Fibroblast of upper back skin (primary cell): ENCODE measurements at regions not wholly inside any gene's neighbourhood (a gene's known extent, or its start where the extent isn't known, plus 50 kb on each side); places are given as distances from the start of the nearest gene placed in this dataset.

Source experiments
- DNase-seq: peaks from one replicate; pipeline ENCODE4 v3.0.0-alpha.2; 2013

DNA sequence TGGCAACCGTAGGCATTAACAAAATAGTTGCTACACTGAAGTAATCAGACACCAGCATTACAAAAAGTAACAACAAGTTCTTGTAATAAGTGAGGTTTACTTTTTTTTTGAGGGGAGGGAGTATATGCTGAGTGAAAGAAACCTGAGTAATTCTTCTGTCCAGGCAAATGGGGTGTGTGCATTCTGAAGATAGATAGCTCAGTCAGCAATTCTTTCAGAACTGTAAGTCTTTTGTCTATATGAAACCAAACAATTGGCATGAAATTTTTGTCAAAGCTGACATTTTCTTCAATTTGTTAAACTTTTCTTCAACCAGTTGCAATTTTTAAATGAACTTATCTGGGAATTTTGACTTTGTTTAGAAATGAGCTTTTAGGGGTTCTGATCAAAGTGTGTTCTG lies 208.1 kb upstream of the THSD7B start:
- no peak for DNase-seq

- no peak for DNase-seq
These were observed 215.2 kb upstream of the THSD7B start for GRCh38 chr2:136550181-136550580.

GRCh38 chr2:136539355-136539754 lies 226.0 kb upstream of the THSD7B start:
- DNase-seq, result no peak

- no peak for DNase-seq
These were observed 226.9 kb upstream of the THSD7B start for GRCh38 chr2:136538489-136538888.

DNA sequence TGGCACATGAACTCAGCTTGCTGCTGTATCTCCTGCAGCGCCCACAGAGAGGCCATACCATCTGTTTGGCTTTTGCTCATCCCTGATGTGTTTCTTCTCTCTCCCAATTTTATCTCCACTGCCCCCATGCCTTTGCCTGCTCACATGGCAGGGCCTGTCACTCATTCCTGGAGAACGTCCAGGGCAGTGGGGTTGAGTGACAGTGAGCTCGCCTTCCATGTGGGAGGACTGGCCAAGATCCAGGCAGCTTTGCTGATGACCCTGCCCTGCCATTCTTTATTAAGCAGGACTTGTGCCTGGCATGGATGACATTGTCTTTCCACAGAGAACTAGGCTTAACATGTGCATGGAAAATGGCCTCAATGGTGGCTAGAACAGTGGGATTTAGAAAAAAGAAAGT lies 230.5 kb upstream of the THSD7B start:
- no peak for DNase-seq

- DNase-seq, result no peak
These were observed 233.2 kb upstream of the THSD7B start for GRCh38 chr2:136532171-136532570.

DNA sequence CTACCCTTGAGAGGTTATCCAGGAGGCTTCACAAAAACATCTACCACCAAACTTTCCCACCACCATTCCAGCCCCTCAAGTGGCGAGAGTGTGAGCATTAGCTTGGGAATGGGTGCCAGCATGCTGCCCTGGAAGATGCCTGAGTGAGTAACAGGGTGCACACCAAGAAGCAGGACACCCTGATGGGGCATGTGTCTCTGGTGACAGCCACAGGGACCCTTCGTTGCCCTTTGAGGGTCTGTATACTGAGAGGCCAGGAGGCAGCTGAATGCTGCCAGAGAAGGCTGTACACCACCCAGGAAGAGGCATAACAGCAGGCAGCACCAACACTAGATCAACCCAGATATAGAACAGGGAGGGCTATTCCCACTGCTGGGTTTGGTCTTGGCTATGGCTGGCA lies 233.6 kb upstream of the THSD7B start:
- no peak for DNase-seq

- DNase-seq, result no peak
These were observed 235.2 kb upstream of the THSD7B start for GRCh38 chr2:136530146-136530545.

DNA sequence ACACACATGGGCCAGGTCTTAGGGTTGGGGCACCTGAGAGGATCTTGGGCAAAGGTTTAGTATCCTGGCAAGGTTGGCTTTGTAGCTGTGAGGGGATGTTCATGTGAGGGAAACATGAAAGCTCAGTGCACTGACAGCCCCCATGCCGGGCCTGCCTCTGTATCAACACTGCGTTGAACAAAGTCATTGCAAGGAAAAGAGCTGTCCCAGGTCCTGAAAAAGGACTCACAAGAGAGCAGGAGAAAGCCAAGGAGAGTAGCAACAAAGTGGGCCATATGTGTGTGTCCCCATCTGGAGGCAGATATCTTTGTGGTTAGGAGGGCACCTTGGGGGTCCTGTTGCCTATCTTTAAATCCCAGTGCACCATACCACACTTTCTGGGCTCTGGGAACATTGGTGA lies 237.8 kb upstream of the THSD7B start:
- no peak for DNase-seq

- no peak for DNase-seq
These were observed 242.6 kb upstream of the THSD7B start for GRCh38 chr2:136522724-136523123.

- DNase-seq, result no peak
These were observed 247.6 kb upstream of the THSD7B start for GRCh38 chr2:136517716-136518115.

DNA sequence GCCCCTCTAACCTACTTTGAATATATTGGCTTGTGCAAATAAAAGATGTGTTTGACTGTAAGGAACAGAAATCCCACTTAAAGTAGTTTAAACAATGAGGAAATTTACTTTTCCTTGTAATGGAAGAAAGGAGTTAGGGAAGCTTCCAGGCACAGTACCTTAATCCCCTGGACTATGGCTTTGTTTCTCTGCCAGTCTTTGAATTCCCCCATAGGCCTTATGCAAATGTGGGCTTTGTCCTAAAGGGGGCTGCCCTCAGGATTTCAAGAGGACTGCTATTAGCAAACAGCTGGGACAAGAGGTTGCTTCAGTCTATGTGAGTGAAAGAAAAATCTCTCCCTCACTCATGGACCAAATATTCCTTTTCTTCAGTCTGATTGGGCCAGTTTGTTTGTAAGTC lies 255.1 kb upstream of the THSD7B start:
- no peak for DNase-seq

DNA sequence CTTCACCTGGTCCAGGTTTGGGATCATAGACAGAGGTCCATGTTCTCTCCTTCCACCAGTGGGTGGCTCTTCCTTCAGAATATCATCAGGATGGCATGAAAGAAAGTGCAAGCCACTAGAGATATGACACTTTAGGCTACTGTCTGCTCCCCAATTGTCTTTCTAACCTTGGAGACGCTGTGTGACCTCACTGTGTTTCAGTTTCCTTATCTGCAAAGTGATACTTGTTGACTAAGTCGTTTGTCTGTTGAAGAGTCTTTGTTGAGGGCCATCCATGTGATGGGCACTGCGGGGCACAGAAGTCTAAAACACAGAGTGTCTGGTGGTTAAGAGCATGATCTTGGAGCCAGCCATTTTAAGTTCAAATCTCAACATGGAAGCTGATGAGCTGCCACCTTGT lies 259.9 kb upstream of the THSD7B start:
- DNase-seq, result no peak

GRCh38 chr2:136502660-136503059 lies 262.7 kb upstream of the THSD7B start:
- no peak for DNase-seq

DNA sequence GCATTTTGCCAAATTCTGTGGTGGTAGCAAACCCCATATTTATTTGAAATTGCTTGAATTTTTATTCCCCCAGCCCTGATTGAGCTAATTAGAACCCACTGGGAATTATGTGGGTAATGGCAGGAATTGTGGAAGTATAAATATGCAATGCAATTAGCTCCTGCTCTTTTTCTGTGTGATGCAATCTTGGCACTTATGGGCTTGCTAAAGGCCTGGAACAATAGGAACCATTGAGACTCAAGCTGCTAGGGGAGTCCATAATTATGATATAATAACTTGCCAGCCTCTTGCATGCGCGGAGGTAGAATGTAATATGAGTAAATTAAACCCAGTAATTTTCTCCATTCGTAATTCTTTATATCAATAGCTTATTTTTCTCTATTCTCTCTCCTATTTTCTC lies 267.6 kb upstream of the THSD7B start:
- no peak for DNase-seq

DNA sequence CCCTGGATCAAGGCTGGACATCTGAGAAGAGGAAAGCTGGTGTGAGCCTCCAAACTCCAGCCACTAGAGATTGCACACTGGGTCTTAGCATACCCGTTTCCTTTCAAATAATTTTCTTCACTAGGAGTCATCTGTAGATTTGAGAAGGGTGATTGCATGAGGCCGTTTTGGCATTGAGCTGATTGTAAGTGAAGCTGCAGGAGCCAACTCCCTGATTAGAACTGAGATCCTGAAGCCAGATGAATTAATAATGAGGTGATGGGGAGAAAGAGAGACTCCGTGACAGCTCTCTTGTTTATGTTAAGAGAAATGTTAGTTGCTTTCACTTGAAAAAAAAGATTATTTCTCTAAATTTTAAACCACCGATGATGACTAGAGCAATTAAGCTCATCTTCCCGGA lies 268.4 kb upstream of the THSD7B start:
- DNase-seq, result no peak

DNA sequence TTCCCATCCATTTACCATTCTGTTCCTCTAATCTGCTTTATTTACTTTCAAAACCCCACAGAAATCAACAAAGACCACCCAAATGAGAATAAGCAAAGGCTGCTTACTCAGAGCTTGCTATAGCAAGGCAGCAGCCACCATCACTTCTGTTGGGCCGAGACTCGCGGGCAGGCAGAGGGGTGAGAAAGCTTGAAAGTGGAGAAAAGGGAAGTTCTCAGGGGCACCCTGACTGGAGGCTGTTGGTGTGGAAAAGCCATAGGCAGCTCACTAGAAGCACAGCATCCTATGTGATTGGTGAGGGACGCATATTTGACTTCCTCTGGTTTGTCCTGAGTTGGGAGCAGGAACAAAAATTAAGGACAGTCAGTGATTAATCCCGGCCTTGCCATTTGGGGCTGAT lies 269.7 kb upstream of the THSD7B start:
- DNase-seq, result no peak

- DNase-seq, result no peak
These were observed 272.4 kb upstream of the THSD7B start for GRCh38 chr2:136492901-136493300.

GRCh38 chr2:136490100-136490499 lies 275.2 kb upstream of the THSD7B start:
- DNase-seq, result no peak

DNA sequence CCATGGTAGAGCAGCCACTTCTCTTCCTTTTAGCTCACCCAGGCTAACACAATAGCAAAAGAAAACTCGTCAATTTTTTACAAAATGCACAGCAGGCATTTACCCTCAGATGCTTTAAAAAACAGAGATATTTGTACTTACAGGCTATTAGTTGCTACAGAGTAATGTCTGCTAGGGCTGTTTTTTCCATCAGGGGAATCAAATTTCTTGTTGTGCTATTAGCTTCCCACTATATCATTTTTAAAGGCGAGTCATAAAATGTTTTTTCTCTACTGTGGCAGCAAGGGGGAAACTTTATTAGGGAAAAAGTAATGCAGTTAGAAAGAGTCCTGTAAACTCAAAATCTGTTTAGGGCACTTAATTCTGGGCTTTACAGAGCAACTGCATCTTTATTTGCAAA lies 277.9 kb upstream of the THSD7B start:
- no peak for DNase-seq

DNA sequence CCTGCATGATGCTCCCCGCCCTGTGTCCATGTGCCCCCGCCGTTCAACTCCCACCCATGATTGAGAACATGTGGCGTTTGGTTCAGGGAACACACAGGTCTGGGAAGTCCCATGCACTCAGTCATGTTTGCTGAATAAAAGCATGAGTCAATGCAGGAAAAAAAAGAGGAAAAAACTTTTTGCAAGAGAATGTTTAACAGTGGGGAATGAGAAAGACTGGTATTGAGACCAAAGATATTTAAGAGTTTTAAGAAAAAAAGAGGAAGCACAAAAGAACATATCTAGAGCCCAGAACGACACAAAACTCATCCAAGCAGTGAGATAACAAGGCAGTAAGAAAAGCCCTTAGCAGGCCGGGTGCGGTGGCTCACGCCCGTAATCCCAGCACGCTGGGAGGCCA lies 279.2 kb upstream of the THSD7B start:
- DNase-seq, result no peak

GRCh38 chr2:136482966-136483365 lies 282.4 kb upstream of the THSD7B start:
- no peak for DNase-seq

DNA sequence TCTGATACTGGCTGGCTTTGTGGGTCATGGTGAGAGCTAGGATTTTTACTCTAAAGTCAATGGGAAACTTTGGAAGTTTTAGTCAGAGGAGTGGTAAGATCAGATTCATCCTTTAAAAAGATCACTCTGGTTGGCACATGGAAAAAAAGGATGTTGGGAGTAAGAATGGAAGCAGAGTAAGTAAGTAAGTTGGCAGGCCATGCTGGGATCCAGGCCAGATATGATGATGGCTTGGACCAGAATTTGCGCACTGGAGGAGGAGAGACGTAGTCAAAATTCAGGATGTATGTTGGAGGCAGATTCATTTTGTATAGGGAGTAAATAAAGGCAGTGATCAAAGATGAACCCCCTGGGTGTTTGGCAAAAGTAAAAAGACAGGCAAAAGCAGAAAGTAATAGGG lies 283.3 kb upstream of the THSD7B start:
- DNase-seq, result no peak

GRCh38 chr2:136479696-136480095 lies 285.6 kb upstream of the THSD7B start:
- no peak for DNase-seq

DNA sequence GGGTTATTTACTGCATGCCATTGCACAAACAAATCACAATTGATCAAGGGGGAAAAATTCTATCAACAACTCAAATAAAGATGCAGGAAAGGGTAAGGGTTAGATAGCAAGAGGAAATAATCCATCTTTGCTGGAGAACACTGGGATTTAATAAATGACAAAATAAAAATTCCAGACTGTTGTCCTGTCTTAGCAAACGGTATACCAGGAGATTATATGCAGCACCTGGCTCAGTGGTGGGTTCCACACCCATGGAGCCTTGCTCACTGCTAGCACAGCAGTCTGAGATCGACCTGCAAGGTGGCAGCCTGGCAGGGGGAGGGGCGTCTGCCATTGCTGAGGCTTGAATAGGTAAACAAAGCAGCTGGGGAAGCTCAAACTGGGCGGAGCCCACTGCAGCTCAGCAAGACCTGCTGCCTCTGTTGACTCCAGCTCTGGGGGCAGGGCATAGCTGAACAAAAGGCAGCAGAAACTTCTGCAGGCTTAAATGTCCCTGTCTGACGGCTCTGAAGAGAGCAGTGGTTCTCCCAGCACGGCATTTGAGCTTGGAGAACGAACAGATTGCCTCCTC lies 296.5 kb upstream of the THSD7B start:
- DNase-seq, result no peak

- DNase-seq, result no peak
These were observed 312.8 kb upstream of the THSD7B start for GRCh38 chr2:136452528-136452927.
